NT2/D1 (cell line): ENCODE measurements at regions not wholly inside any gene's neighbourhood (a gene's known extent, or its start where the extent isn't known, plus 50 kb on each side); places are given as distances from the start of the nearest gene placed in this dataset.
"Not testable (repeated sequence)": the region's sequence is repeated elsewhere in the genome, so short reads cannot be mapped to it uniquely, and the experiment has no call there.

Source experiments
- DNase-seq: peaks from one replicate; pipeline ENCODE4 v3.0.0-alpha.2; 2011; ENCODE audit warnings: low read depth, low spot score
- H3K27me3 ChIP-seq: 2 replicates; pipeline ENCODE4 v1.6.0; 2011; ENCODE audit warnings: mild to moderate bottlenecking; ENCODE audit not compliant: insufficient read length, insufficient read depth
- H3K36me3 ChIP-seq: 2 replicates; pipeline ENCODE4 v1.6.1; 2011; ENCODE audit warnings: mild to moderate bottlenecking, low read length, mixed read lengths; ENCODE audit not compliant: insufficient read depth, insufficient read length
- H3K4me1 ChIP-seq: 2 replicates; pipeline ENCODE4 v1.5.1; 2011; ENCODE audit not compliant: insufficient read depth, insufficient read length
- H3K4me3 ChIP-seq: 2 replicates; pipeline ENCODE4 v1.5.1; 2011; ENCODE audit warnings: low read depth; ENCODE audit not compliant: insufficient read length
- H3K9ac ChIP-seq: 2 replicates; pipeline ENCODE4 v1.6.0; 2011; ENCODE audit warnings: low read depth; ENCODE audit not compliant: insufficient read length
- H3K9me3 ChIP-seq: 2 replicates; pipeline ENCODE4 v1.5.1; 2011; ENCODE audit warnings: mild to moderate bottlenecking, low read length; ENCODE audit not compliant: insufficient read depth
- SUZ12 ChIP-seq: IDR thresholded peaks from 2 replicates; pipeline ENCODE4 v1.6.1; 2011; ENCODE audit not compliant: insufficient read length, insufficient read depth; ENCODE audit errors: extremely low read depth
- YY1 ChIP-seq: IDR thresholded peaks from 2 replicates; pipeline ENCODE4 v1.6.1; 2011; ENCODE audit not compliant: insufficient read length, insufficient read depth
- ZNF274 ChIP-seq: IDR thresholded peaks from 2 replicates; pipeline ENCODE4 v1.6.1; 2011; ENCODE audit warnings: mild to moderate bottlenecking, low read depth, low read length

GRCh38 chr4:160364217-160364616 lies 1261.3 kb downstream of the RAPGEF2 start:
- Histone ChIP-seq H3K27me3 (no peaks in the 10 kb centered on the region), H3K4me3 (no peak overlapping the region), H3K9ac (no peak overlapping the region), H3K9me3 (peaks cover 7% of the 10 kb centered on the region; the same call in 1 of the 2 replicates), H3K36me3 (no peaks in the 10 kb centered on the region), H3K4me1 (no peaks in the 10 kb centered on the region)
- DNase-seq, result no peak
- TF ChIP-seq SUZ12 (no peak), YY1 (no peak), ZNF274 (no peak)

- not testable (repeated sequence) for H3K9ac ChIP-seq, H3K9me3 ChIP-seq, H3K4me3 ChIP-seq, DNase-seq, H3K36me3 ChIP-seq, H3K27me3 ChIP-seq, H3K4me1 ChIP-seq
Measured at GRCh38 chr4:160364665-160365064, 1261.8 kb downstream of the RAPGEF2 start.

GRCh38 chr4:160365383-160365782 lies 1262.5 kb downstream of the RAPGEF2 start:
- not testable (repeated sequence) for H3K36me3 ChIP-seq, H3K4me3 ChIP-seq, H3K9me3 ChIP-seq, H3K9ac ChIP-seq, DNase-seq, H3K27me3 ChIP-seq, H3K4me1 ChIP-seq

GRCh38 chr4:160370046-160370445 lies 1267.2 kb downstream of the RAPGEF2 start:
- H3K9me3 ChIP-seq, result no peaks in the 10 kb centered on the region
- H3K4me3 ChIP-seq, result no peak overlapping the region
- no peaks in the 10 kb centered on the region for H3K27me3 ChIP-seq
- no peaks in the 10 kb centered on the region for H3K36me3 ChIP-seq
- H3K4me1 ChIP-seq, result no peaks in the 10 kb centered on the region
- no peak for TF ChIP-seq SUZ12
- no peak for TF ChIP-seq ZNF274
- no peak for TF ChIP-seq YY1
- H3K9ac ChIP-seq, result no peak overlapping the region
- DNase-seq, result no peak

- H3K36me3 ChIP-seq, result no peaks in the 10 kb centered on the region
- no peaks in the 10 kb centered on the region for H3K9me3 ChIP-seq
- DNase-seq, result no peak
- H3K27me3 ChIP-seq, result no peaks in the 10 kb centered on the region
- no peak overlapping the region for H3K4me3 ChIP-seq
- no peak for TF ChIP-seq SUZ12
- TF ChIP-seq ZNF274, result no peak
- no peak for TF ChIP-seq YY1
- H3K4me1 ChIP-seq, result no peaks in the 10 kb centered on the region
- H3K9ac ChIP-seq, result no peak overlapping the region
Measured at GRCh38 chr4:160371446-160371845, 1268.6 kb downstream of the RAPGEF2 start.

GRCh38 chr4:160372390-160372789 lies 1269.5 kb downstream of the RAPGEF2 start:
- no peak for DNase-seq
- H3K4me1 ChIP-seq, result no peaks in the 10 kb centered on the region
- H3K9ac ChIP-seq, result no peak overlapping the region
- no peaks in the 10 kb centered on the region for H3K36me3 ChIP-seq
- no peak for TF ChIP-seq SUZ12
- TF ChIP-seq ZNF274, result no peak
- TF ChIP-seq YY1, result no peak
- H3K4me3 ChIP-seq, result no peak overlapping the region
- H3K27me3 ChIP-seq, result no peaks in the 10 kb centered on the region
- H3K9me3 ChIP-seq, result no peaks in the 10 kb centered on the region

- Histone ChIP-seq H3K27me3 (no peaks in the 10 kb centered on the region), H3K36me3 (no peaks in the 10 kb centered on the region), H3K9ac (no peak overlapping the region), H3K4me3 (no peak overlapping the region), H3K4me1 (no peaks in the 10 kb centered on the region), H3K9me3 (no peaks in the 10 kb centered on the region)
- no peak for DNase-seq
- TF ChIP-seq YY1 (no peak), ZNF274 (no peak), SUZ12 (no peak)
Measured at GRCh38 chr4:160373911-160374310, 1271.0 kb downstream of the RAPGEF2 start.

GRCh38 chr4:160375772-160376452 lies 1273.0 kb downstream of the RAPGEF2 start:
- Histone ChIP-seq H3K4me3 (no peak overlapping the region), H3K36me3 (no peaks in the 10 kb centered on the region), H3K9ac (no peak overlapping the region), H3K9me3 (no peaks in the 10 kb centered on the region), H3K27me3 (no peaks in the 10 kb centered on the region), H3K4me1 (no peaks in the 10 kb centered on the region)
- TF ChIP-seq SUZ12 (no peak), YY1 (no peak), ZNF274 (no peak)
- no peak for DNase-seq
